Heart left ventricle (tissue), 13 donors: ENCODE measurements at regions not wholly inside any gene's neighbourhood (a gene's known extent, or its start where the extent isn't known, plus 50 kb on each side); places are given as distances from the start of the nearest gene placed in this dataset.

Source experiments
- CTCF ChIP-seq, 12 donors: fragments of 200-600 bp; sonication (generic) in 4 of 12; IDR thresholded peaks; one replicate each; pipeline versions ENCODE4 v1.5.0 to v1.8.0; 2018 to 2022; ENCODE audit warnings: antibody characterized with exemption in 12 of 12, mild to moderate bottlenecking in 5 of 12
- POLR2A ChIP-seq, 2 donors: fragments of 450-650 bp; IDR thresholded peaks; one replicate each; pipeline ENCODE4 v1.6.1; 2017; ENCODE audit warnings: antibody characterized with exemption in 2 of 2, mild to moderate bottlenecking in 2 of 2, moderate library complexity in 2 of 2
- donor health status: ischemic (EF 13 %, LVEDD 7.1; RV severe dilation, severe dysfunction).
- donor health status: DM: no; HTN: yes; CAD: no.
- donor health status: DM: no; HTN: no; CAD: no.
- donor health status: ischemic (EF 25% LVEDD 6.9; RV normal size, moderate dysfunction).
- donor health status: ischemic (EF 25% LVEDD 5.7; RV mildly dilated, moderate dysfunction).
- donor health status: ischemic (EF 35%, LVEDD 5.7; RV mildly dilated, moderate dysfunction).
- donor health status: nonischemic (EF 11% LVEDD 7.7; RV severe dilation, severe dysfunction).
- donor health status: DM: yes; HTN: yes; CAD: no.
- donor health status: PGD.
- donor health status: ischemic (EF 29% LVEDD 5.4; RV normal size, mild dysfunction).
- donor health status: nonischemic (EF 23%, LVEDD 6.1; RV moderate dilation, normal function).

- no peak for TF ChIP-seq CTCF (IDR thresholded peaks at IDR 0.05)
- no peak for TF ChIP-seq POLR2A (IDR thresholded peaks at IDR 0.05)
Observed at GRCh38 chr4:72896515-72896914, 173.0 kb downstream of the COX18 start.
